ENCODE measurements at regions not wholly inside any gene's neighbourhood (a gene's known extent, or its start where the extent isn't known, plus 50 kb on each side); places are given as distances from the start of the nearest gene placed in this dataset.
"Not testable (repeated sequence)": the region's sequence is repeated elsewhere in the genome, so short reads cannot be mapped to it uniquely, and the experiment has no call there.

- FAIRE-seq: no peak
Observed at GRCh38 chr3:153036846-153037245, 125.2 kb upstream of the RAP2B start.

- FAIRE-seq: no peak
Observed at GRCh38 chr3:153038367-153038766, 123.7 kb upstream of the RAP2B start.

DNA sequence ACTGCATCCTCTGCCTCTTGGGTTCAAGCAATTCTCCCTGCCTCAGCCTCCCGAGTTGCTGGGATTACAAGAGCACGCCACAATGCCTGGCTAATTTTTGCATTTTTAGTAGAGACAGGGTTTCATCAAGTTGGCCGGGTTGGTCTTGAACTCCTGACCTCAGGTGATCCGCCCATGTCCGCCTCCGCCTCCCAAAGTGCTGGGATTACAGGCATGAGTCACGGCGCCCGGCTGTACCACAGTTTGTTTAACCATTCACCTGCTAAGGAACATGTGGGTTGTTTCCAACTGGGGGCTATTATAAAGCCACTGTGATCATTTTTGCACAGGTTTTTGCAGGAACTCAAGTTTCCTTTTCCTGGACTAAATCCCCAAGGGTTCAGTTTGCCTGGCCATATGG lies 123.2 kb upstream of the RAP2B start:
- no peak for FAIRE-seq

DNA sequence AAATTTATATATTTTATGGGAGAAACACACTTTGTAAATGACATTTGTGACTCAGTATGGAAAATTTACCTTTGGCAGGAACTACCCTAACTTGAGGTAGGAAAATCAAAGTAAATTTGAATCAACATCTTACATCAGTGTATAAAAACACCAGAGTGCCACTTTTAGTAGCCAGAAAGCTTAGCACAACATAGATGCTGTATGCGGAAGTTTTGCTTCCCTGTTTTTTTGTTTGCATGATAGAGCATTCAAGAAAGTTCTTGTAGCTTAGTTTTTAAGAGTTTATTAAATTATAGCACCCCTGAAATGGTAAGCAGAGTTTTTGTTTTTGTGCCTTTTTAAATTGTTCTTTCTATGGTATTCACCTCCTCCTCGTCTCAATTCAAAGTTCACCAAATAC lies 120.8 kb upstream of the RAP2B start:
- FAIRE-seq: no peak

DNA sequence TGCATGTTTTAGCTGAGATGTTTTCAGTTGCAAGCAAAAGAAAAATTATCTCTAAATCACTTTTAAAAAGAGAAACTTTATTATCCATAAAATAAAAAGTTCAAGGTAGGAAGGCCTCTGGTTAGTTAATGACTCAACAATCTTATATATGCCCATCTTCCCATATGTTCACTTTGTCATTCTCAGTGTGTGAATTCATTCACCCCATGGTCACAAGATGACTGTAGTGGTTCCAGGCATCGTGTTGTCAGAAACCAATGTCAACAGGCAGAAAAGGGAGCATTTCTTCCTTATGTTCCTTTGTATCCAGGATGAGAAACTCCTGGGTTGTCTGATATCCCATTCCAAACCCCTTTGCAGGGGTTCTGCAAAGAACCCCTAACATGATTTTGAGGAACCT lies 119.9 kb upstream of the RAP2B start:
- no peak for FAIRE-seq

- FAIRE-seq: no peak
Observed at GRCh38 chr3:153043729-153044328, 118.2 kb upstream of the RAP2B start.

DNA sequence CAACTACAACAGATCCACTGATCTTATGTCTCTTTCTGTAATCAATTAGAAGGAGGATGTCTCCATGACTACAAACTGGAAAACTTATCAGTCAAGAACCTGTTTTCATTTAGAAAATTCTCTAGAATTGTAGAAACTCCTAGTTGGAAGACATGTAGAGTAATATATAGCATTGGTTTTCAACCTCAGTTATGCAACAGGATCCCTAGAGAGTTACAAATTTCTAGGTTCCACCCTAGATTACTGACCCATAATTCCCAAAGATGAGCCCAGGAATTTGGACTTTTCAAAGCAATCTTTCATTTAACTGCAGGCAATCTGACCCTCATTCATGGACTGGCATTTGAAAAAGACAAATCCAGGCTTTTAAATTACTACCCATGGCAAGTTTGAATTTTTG lies 116.9 kb upstream of the RAP2B start:
- no peak for FAIRE-seq

GRCh38 chr3:153050978-153051377 lies 111.0 kb upstream of the RAP2B start:
- no peak for FAIRE-seq

DNA sequence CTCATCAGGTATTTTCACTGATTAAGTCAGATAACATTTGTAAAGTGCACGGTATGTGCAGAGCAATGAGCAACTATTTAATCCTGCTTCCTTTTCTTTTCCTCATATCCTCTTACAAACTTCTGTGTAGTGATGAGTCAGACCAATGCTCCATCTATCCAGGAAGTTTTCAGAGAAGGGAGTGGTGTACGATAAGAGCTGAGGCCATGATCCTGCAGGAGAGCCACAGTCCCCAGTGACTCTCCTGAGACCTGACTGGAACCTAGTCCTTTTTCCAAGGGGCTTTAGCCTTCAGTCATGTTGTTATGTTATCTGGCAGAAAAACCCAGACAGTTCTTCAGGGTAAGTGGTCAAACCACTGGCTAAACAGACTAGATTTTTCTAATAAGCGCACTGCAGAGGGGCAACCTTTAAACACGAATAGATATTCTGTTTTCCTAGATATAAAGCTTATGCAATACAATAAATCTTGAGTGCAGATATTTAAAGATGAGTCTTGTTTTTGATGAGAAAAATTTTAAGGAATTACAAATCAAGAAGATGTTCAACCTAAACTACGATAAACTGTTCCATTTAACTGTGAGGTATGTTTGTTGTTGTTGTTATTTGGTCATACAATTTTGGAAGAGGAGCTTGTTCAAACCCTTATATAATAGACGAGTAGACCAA lies 110.5 kb upstream of the RAP2B start:
- FAIRE-seq: no peak

GRCh38 chr3:153052096-153052460 lies 109.9 kb upstream of the RAP2B start:
- FAIRE-seq: no peak

DNA sequence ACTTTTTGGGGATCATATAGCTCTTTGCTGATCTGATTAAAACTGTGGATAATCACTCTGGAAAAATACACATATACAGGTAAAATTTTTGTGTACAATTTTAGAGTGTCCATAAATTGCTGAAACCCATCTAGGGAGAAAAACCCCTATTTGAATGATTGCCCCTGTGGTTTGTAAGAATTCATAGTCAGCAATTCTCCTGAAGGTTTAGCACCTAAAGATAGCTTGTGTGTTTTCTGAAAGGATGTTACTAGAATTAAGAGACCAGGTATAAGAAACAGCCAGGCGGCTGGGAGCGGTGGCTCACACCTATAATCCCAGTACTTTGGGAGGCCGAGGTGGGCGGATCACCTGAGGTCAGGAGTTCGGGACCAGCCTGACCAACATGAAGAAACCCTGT lies 106.8 kb upstream of the RAP2B start:
- no peak for FAIRE-seq

DNA sequence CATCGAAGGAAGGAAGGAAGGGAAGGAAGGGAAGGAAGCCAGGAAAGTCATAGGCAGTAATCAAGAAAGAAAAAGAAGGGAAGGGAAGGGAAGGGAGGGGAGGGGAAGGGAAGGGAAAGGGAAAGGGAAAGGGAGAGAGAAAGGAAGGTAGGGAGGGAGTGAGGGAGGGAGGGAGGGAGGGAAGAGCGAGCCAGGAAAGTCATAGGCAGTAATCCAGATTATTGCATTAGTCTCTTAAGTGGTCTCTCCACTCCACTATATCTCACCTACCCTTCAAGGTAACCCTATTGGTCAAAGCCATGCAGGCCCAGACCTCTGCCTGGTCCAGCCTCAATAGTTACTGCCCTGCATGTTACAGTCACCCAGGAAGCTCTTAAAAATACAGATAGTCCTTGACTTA lies 106.2 kb upstream of the RAP2B start:
- no peak for FAIRE-seq

DNA sequence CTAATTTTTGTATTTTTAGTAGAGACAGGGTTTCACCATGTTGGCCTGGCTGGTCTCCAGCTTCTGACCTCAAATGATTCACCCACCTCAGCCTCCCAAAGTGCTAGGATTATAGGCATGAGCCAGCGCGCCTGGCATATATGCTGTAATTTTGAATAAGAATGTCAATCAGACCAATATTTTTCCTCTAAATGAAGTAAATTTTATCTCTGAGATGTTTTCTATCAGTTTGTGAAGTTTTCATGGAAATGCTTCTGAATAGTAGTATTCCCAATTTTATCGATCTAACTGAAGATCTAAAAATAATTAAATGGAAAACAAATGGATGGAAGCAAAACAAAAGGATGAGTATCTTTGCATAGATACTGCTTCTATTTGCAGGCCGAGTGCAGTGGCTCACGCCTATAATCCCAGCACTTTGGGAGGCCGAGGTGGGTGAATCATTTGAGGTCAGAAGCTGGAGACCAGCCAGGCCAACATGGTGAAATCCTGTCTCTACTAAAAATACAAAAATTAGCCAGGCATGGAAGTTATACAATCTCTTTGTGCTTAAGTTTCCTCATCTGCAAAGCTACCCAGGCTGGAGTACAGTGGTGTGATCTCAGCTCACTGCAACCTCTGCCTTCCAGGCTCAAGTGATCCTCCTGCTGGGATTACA lies 103.9 kb upstream of the RAP2B start:
- not testable (repeated sequence) for FAIRE-seq

- no peak for FAIRE-seq
Observed at GRCh38 chr3:153060346-153060745, 101.7 kb upstream of the RAP2B start.

- no peak for FAIRE-seq
Observed at GRCh38 chr3:153061938-153062528, 100.0 kb upstream of the RAP2B start.

- no peak for FAIRE-seq
Observed at GRCh38 chr3:153063337-153063736, 98.7 kb upstream of the RAP2B start.

DNA sequence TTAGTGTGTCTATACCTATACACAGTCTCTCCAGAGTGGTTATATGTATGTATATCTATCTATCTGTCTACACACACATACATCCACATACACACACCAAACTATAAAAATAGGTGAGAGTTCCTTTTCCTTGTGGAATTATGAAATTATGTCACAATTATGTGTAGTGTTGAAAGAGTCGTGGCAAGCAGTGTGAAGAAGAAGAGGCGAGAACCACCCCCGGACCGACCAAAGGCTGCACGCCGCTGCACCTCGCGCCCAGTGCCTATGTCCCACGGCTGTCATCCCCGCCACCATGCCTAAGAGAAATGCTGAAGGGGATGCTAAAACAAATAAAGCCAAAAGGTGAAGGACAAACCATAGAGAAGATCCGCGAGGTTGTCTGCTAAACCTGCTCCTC lies 95.0 kb upstream of the RAP2B start:
- no peak for FAIRE-seq

DNA sequence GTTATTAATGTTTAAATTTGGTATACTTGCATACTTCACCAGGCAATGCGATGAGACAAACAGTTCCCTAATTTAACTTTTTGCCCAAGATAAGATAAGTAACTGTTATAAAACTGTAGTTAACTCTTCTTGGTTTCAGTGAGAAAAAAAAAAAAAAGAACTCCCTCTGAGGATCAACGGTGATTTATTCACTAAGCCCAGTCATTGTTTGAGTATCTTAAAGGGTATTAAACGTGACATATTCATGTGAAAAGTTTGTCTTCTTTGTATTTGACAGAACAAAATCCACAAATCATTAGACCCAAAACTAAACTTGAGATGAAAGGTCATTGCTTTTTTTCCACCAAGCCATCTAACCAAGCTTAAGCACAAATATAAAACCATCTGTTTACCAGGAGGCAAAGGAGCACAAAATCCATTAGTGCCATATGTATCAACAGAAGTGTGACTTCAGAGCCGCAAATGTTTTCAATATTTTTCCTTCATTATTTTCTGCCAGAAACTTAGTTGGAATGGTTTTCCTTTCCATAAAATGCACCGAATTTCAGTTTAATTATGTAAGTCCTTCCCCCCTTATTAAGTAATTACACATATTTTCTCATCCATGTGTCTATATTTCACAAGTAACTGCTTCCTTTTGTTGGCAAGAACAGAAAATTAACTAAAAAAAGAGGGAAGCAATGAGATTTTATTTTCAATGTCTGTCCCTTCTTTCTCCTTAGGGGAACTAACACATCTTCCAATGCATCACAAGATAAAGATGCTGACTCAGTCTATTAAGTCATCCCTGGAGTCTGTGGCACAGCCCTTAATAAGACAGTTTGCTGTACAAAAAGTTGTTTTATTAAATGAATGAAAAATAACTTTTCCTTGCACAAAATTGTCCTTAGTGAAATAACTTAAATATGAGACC lies 92.2 kb upstream of the RAP2B start:
- FAIRE-seq: no peak

DNA sequence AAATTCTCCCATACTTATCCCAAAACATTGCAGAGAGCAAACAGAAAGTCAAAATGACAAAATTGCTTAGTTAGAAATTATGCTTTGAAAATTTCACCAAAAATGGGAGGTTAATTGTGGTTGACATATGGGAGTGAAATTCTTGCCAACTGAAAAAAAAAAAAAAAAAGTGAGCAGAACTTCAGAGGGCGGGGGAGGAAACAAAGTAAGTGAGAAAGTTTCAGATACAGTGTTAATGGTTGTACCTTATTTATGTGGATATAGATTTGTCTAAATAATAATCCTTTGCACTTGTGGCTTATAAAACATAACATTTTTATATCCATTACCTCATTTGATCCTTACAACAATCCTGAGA lies 91.5 kb upstream of the RAP2B start:
- no peak for FAIRE-seq

GRCh38 chr3:153072382-153072781 lies 89.6 kb upstream of the RAP2B start:
- no peak for FAIRE-seq

GRCh38 chr3:153072856-153073255 lies 89.2 kb upstream of the RAP2B start:
- FAIRE-seq: no peak

DNA sequence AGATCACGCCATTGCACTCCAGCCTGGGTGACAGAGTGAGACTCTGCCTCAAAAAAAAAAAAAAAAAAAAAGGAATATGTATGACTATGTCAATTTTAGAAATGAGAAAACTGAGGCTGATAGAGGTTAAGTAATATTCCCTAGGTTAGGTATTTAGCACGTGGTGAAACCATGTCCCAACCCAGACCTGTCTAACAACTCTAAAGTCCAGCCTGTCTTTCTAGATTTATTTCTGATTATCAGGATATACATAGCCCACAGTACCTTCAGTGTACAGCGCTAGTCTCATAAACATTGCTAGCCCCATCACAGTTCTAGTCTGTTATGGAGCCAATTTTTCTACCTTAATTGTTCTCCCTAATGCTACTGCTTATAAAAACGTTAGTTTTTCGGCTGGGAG lies 88.4 kb upstream of the RAP2B start:
- no peak for FAIRE-seq

DNA sequence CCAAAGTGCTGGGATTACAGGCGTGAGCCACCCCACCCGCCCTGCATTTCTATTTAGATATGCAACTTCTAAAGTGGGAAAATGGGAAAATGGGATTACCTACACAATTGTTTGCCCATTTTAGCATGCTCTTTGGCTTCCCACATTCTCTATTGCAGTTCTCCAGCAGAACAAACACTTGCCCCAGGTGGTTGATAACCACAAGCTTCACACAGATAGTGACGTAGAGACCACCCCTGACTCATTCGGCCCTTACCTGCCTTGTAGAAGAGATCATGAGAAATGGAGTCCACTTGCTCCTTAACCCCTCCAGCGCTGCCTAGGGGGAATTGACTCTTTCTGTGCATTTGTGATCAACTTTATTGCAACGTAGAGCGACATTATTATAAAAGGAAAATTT lies 83.2 kb upstream of the RAP2B start:
- FAIRE-seq: no peak

All from G401.6 (cell line).